ENCODE measurements at regions not wholly inside any gene's neighbourhood (a gene's known extent, or its start where the extent isn't known, plus 50 kb on each side); places are given as distances from the start of the nearest gene placed in this dataset.

DNA sequence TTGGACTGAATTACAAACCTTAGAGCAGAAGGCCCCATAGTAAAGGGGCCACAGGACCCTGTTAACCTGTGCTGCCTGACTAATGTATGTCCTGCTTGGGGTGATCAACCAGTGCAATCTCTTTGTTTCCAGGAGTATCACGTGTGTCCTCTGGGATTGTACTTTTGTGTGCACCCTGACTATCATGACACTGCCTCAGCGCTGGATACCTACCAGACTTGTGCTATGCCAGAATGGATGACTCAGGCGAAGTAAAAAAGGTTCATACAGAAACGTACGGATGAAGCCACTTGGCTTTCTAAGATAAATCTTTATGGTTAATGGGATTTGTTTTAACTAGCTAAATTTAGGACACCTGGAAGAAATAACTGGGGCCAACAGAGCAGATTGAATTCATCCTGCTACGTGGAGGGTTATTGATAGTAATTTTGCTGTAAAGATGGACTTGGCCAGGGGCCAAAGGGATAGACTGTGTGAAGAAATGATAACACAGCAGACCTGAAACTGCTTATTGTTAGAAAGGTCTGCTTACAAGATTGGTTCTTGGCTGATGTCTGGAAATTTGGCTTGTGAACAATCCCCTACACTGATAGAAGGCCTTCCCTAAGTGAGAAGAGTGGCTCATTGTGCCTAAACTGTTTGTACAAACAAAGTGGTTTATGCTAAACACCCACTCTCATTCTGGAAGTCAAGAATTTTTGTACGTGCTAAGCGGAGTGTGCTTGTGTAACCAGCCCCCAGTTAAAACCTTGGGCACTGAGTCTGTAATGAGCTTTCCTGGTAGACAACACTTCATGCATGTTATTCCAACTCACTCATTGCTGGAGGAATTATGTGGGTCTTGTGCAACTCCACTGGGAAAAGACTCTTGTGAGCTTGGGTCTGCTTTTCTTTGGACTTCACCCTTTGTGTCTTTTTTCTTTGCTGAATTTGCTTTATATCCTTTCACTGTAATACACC, 750.5 kb upstream of the HTR2C start:
- Histone ChIP-seq H3K9me3 (no peaks in the 10 kb centered on the region), H3K4me1 (no peaks in the 10 kb centered on the region), H3K4me3 (no peak overlapping the region), H3K27me3 (no peaks in the 10 kb centered on the region), H3K27ac (no peak overlapping the region), H3K36me3 (no peaks in the 10 kb centered on the region)
- intact Hi-C loops (cut with DNase I; ENCODE audit: low total_unique reads), result no loop called here
- no peak for DNase-seq
- TF ChIP-seq CTCF (IDR thresholded peaks at IDR 0.05), result no peak

GRCh38 chrX:113828470-113828869, 755.4 kb upstream of the HTR2C start:
- no peak for TF ChIP-seq CTCF (IDR thresholded peaks at IDR 0.05)
- intact Hi-C loops (cut with DNase I; ENCODE audit: low total_unique reads), result no loop called here
- H3K27ac ChIP-seq, result no peak overlapping the region
- DNase-seq, result no peak
- no peaks in the 10 kb centered on the region for H3K4me1 ChIP-seq
- H3K27me3 ChIP-seq, result no peaks in the 10 kb centered on the region
- no peaks in the 10 kb centered on the region for H3K36me3 ChIP-seq
- no peak overlapping the region for H3K4me3 ChIP-seq
- H3K9me3 ChIP-seq, result no peaks in the 10 kb centered on the region

GRCh38 chrX:113818346-113818745, 765.5 kb upstream of the HTR2C start:
- DNase-seq, result no peak
- intact Hi-C loops (cut with DNase I; ENCODE audit: low total_unique reads), result no loop called here
- H3K36me3 ChIP-seq, result no peaks in the 10 kb centered on the region
- no peak for TF ChIP-seq CTCF (IDR thresholded peaks at IDR 0.05)
- H3K27ac ChIP-seq, result no peak overlapping the region
- no peaks in the 10 kb centered on the region for H3K27me3 ChIP-seq
- H3K4me3 ChIP-seq, result no peak overlapping the region
- H3K4me1 ChIP-seq, result no peaks in the 10 kb centered on the region
- peaks cover 0 to 6% (median 0%) of the 10 kb centered on the region in 3 donors for H3K9me3 ChIP-seq

DNA sequence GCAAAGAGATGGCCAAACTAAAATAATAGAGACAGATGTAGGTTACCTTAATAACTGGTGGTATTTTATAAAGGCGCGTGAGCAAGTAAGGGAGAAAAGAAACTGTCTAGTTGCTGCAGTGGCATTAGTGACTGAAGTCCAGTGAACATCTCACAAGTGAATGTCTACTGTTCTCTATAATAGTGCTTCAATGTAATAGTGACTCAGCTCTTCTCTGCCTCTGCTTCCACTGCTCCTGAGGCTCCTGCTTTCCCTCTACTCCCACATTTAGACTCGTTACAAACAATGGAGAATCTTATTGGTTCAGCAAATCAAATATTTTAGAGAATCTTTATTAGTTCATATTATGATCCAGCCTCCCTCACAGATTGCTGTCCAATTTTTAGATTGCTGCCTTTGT, 779.1 kb upstream of the HTR2C start:
- intact Hi-C loops (cut with DNase I; ENCODE audit: low total_unique reads), result no loop called here
- no peak overlapping the region for H3K4me3 ChIP-seq
- DNase-seq, result no peak
- no peaks in the 10 kb centered on the region for H3K9me3 ChIP-seq
- no peaks in the 10 kb centered on the region for H3K36me3 ChIP-seq
- H3K4me1 ChIP-seq, result no peaks in the 10 kb centered on the region
- no peak overlapping the region for H3K27ac ChIP-seq
- H3K27me3 ChIP-seq, result no peaks in the 10 kb centered on the region
- TF ChIP-seq CTCF (IDR thresholded peaks at IDR 0.05), result no peak

- H3K4me3 ChIP-seq, result no peak overlapping the region
- DNase-seq, result no peak
- intact Hi-C loops (cut with DNase I; ENCODE audit: low total_unique reads), result no loop called here
- TF ChIP-seq CTCF (IDR thresholded peaks at IDR 0.05), result no peak
- H3K36me3 ChIP-seq, result no peaks in the 10 kb centered on the region
- H3K4me1 ChIP-seq, result no peaks in the 10 kb centered on the region
- no peaks in the 10 kb centered on the region for H3K27me3 ChIP-seq
- H3K27ac ChIP-seq, result no peak overlapping the region
- no peaks in the 10 kb centered on the region for H3K9me3 ChIP-seq
Observed at GRCh38 chrX:113804291-113804690, 779.6 kb upstream of the HTR2C start.

All from tibial artery (tissue), 4 donors.